ENCODE measurements at regions not wholly inside any gene's neighbourhood (a gene's known extent, or its start where the extent isn't known, plus 50 kb on each side); places are given as distances from the start of the nearest gene placed in this dataset.
A peak's percentile ranks its signal among the peaks of the same experiment; 100 is the strongest.
"Not testable (repeated sequence)": the region's sequence is repeated elsewhere in the genome, so short reads cannot be mapped to it uniquely, and the experiment has no call there.

DNA sequence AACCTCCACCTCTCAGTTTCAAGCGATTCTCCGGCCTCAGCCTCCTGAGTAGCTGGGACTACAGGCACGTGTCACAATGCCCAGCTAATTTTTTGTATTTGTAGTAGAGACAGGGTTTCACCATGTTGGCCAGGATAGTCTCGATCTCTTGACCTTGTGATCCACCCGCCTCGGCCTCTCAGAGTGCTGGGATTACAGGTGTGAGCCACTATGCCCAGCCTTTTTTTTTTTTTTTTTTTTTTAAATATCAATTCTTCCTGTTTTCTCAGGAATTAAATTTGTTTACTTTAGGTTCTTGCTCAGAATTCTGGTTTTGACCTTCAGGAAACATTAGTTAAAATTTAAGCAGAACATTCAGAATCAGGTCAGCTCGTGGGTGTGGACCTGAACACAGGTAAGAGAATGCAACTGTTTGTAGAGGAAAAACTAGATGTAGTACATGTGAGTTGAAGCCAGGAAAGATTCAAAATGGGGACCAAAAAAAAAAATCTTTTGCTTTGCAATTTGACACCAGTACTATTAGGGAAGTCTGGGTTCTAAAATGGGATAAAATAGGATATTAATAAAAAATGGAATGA lies 65.5 kb upstream of the ERV3-1 start:
- intact Hi-C loops (cut with DNase I, micrococcal nuclease); DNase-seq; H3K4me3 ChIP-seq; H3K36me3 ChIP-seq (ENCODE audit: low read depth); H3K9me3 ChIP-seq; H3K4me1 ChIP-seq (ENCODE audit: low read depth): not testable (repeated sequence)
- ATAC-seq = peak; percentile 65

DNA sequence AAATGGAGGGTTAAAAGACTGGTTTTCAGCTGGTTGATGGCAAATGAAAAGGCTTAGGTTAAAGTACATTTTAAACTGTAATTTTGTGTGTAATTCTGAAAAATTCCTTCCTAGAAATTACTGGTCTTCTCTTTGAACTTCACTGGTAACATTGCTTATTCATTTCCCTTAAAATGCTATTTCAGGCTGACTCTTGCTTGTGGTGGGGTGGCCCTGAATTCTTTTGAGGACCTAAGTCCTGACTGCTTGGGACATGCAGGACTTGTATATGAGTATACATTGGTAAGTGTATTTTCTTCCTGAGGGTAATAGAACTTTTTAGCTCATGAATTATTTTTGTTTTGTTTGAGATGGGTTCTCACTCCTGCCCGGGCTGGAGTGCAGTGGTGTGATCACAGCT lies 63.0 kb upstream of the ERV3-1 start:
- intact Hi-C loops (cut with DNase I, micrococcal nuclease); H3K36me3 ChIP-seq (ENCODE audit: low read depth); H3K4me3 ChIP-seq; ATAC-seq; H3K9me3 ChIP-seq; H3K4me1 ChIP-seq (ENCODE audit: low read depth); DNase-seq: not testable (repeated sequence)

DNA sequence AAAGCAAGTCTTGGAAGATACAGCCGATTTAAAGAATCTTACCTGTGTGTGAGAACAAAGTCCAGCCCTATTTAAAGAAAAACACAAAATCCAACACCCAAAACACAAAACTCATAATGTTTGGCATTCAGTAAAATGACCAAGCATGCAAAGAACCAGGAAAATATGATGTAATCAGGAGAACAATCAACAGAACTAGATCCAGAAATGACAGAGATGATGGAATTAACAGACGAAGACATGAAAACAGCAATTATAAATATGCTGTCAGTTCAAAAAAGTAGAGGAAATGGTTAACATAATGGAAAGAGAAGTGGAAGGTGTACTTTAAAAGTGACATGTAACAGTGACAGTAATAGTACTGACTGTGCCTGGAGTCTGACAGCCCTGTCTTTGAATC lies 56.1 kb upstream of the ERV3-1 start:
- H3K9me3 ChIP-seq; intact Hi-C loops (cut with DNase I, micrococcal nuclease); DNase-seq; H3K36me3 ChIP-seq (ENCODE audit: low read depth); H3K4me3 ChIP-seq; H3K4me1 ChIP-seq (ENCODE audit: low read depth); ATAC-seq: not testable (repeated sequence)

DNA sequence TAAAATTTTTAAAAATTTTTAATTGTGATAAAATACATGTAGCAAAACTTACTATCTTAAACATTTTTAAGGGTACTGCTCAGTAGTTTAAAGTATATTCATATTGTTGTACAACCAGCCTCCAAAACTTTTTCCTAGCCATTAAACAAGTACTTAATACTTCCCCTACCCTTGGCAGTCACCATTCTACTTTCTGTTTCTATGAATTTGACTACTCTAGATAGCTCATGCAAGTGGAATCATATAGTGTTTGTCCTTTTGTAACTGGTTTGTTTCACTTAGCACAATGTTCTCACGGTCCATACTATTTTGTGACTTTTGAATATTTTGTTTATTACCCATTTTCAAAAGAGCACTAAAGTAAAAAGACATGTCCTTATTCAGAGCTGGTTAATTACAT lies 52.8 kb upstream of the ERV3-1 start:
- H3K9me3 ChIP-seq; H3K4me1 ChIP-seq (ENCODE audit: low read depth); intact Hi-C loops (cut with DNase I, micrococcal nuclease); H3K36me3 ChIP-seq (ENCODE audit: low read depth); H3K4me3 ChIP-seq; DNase-seq; ATAC-seq: not testable (repeated sequence)
